Astrocyte (in vitro differentiated cells and primary cell): ENCODE measurements at regions not wholly inside any gene's neighbourhood (a gene's known extent, or its start where the extent isn't known, plus 50 kb on each side); places are given as distances from the start of the nearest gene placed in this dataset.
A peak's percentile ranks its signal among the peaks of the same experiment; 100 is the strongest.

Experiments
- DNase-seq: peaks from one replicate; pipeline ENCODE4 v3.0.0-alpha.2; 2010; ENCODE audit warnings: low read depth
- FAIRE-seq: peaks from 2 replicates; lab custom pipeline; 2011; peaks lifted over from hg19 to GRCh38; lab: Jason Lieb, UNC
- H2AFZ ChIP-seq: 2 replicates; pipeline ENCODE4 v1.6.0; 2012; ENCODE audit warnings: low read depth, low read length, inconsistent platforms
- H3K27ac ChIP-seq: 2 replicates; pipeline ENCODE4 v1.5.1; 2011; ENCODE audit warnings: low read depth, low read length, inconsistent platforms
- H3K27me3 ChIP-seq: 2 replicates; pipeline ENCODE4 v1.6.0; 2011; ENCODE audit warnings: low read length, inconsistent platforms; ENCODE audit not compliant: insufficient read depth
- H3K36me3 ChIP-seq: 2 replicates; pipeline ENCODE4 v1.5.1; 2011; ENCODE audit warnings: low read length, inconsistent platforms; ENCODE audit not compliant: insufficient read depth
- H3K4me1 ChIP-seq: 2 replicates; pipeline ENCODE4 v1.5.1; 2011; ENCODE audit warnings: low read length, inconsistent platforms; ENCODE audit not compliant: insufficient read depth
- H3K4me2 ChIP-seq: 2 replicates; pipeline ENCODE4 v1.6.0; 2012; ENCODE audit warnings: low read length, inconsistent platforms
- H3K4me3 ChIP-seq: 2 replicates; pipeline ENCODE4 v1.5.1; 2011; ENCODE audit warnings: low read depth, mild to moderate bottlenecking, low read length, inconsistent platforms; ENCODE audit not compliant: insufficient read depth
- H3K79me2 ChIP-seq: 2 replicates; pipeline ENCODE4 v1.6.0; 2012; ENCODE audit warnings: mild to moderate bottlenecking, low read length, inconsistent platforms; ENCODE audit not compliant: insufficient read depth
- H3K9ac ChIP-seq: 2 replicates; pipeline ENCODE4 v1.6.0; 2012; ENCODE audit warnings: mild to moderate bottlenecking, low read length, inconsistent platforms
- H3K9me3 ChIP-seq: 2 replicates; pipeline ENCODE4 v1.5.1; 2012; ENCODE audit warnings: low read depth, mild to moderate bottlenecking, low read length, inconsistent platforms; ENCODE audit not compliant: insufficient read depth
- H4K20me1 ChIP-seq: 2 replicates; pipeline ENCODE4 v1.6.0; 2012; ENCODE audit warnings: low read length, inconsistent platforms; ENCODE audit not compliant: insufficient read depth
- H3K27ac Mint-ChIP-seq: one replicate; pipeline ENCODE4 v1.8.0; 2021; ENCODE audit warnings: mild to moderate bottlenecking, mixed read lengths; ENCODE audit not compliant: unreplicated experiment
- H3K27me3 Mint-ChIP-seq: one replicate; pipeline ENCODE4 v1.8.0; 2021; ENCODE audit warnings: low read depth, mixed read lengths; ENCODE audit not compliant: unreplicated experiment
- H3K36me3 Mint-ChIP-seq: one replicate; pipeline ENCODE4 v1.8.0; 2021; ENCODE audit warnings: low read depth, mixed read lengths; ENCODE audit not compliant: unreplicated experiment
- H3K4me1 Mint-ChIP-seq: one replicate; pipeline ENCODE4 v1.8.0; 2021; ENCODE audit warnings: low read depth, mixed read lengths; ENCODE audit not compliant: unreplicated experiment
- H3K4me3 Mint-ChIP-seq: one replicate; pipeline ENCODE4 v1.8.0; 2021; ENCODE audit warnings: mild to moderate bottlenecking, moderate library complexity, mixed read lengths; ENCODE audit not compliant: unreplicated experiment
- H3K9me3 Mint-ChIP-seq: one replicate; pipeline ENCODE4 v1.8.0; 2021; ENCODE audit warnings: mild to moderate bottlenecking, mixed read lengths; ENCODE audit not compliant: unreplicated experiment
- CTCF ChIP-seq: IDR thresholded peaks from 2 replicates; pipeline ENCODE4 v1.5.1; 2011; ENCODE audit warnings: low read depth, mild to moderate bottlenecking, inconsistent platforms, low read length, moderate library complexity; ENCODE audit not compliant: insufficient read depth
- EZH2 ChIP-seq: IDR thresholded peaks from 2 replicates; pipeline ENCODE4 v1.6.1; 2012; ENCODE audit warnings: mild to moderate bottlenecking, low read length, inconsistent platforms; ENCODE audit not compliant: insufficient read depth

- Mint-ChIP-seq H3K27ac (peak overlapping the region; percentile 34), H3K27me3 (no peaks in the 10 kb centered on the region), H3K36me3 (no peaks in the 10 kb centered on the region), H3K9me3 (no peaks in the 10 kb centered on the region), H3K4me3 (no peak overlapping the region), H3K4me1 (peaks cover 12% of the 10 kb centered on the region)
- Histone ChIP-seq H2AFZ (peak overlapping the region; percentile 71), H3K4me3 (no peak overlapping the region), H3K27me3 (no peaks in the 10 kb centered on the region), H3K4me2 (peak overlapping the region; percentile 81), H4K20me1 (no peaks in the 10 kb centered on the region), H3K9ac (no peak overlapping the region), H3K79me2 (no peaks in the 10 kb centered on the region), H3K9me3 (no peaks in the 10 kb centered on the region), H3K27ac (peak overlapping the region; percentile 25), H3K4me1 (peaks cover 19% of the 10 kb centered on the region), H3K36me3 (no peaks in the 10 kb centered on the region)
- TF ChIP-seq CTCF: no peak
- no peak for TF ChIP-seq EZH2
- DNase-seq (no peak), FAIRE-seq (no peak)
Measured at GRCh38 chr15:31237043-31237324, 89.7 kb upstream of the KLF13 start.

- H3K9me3 ChIP-seq: no peaks in the 10 kb centered on the region
- H3K36me3 ChIP-seq: no peaks in the 10 kb centered on the region
- FAIRE-seq (no peak), DNase-seq (no peak)
- no peaks in the 10 kb centered on the region for H4K20me1 ChIP-seq
- H3K9ac ChIP-seq: no peak overlapping the region
- no peak overlapping the region for H3K4me3 ChIP-seq
- no peaks in the 10 kb centered on the region for H3K79me2 ChIP-seq
- Mint-ChIP-seq H3K9me3 (no peaks in the 10 kb centered on the region), H3K4me3 (peak overlapping the region; percentile 27), H3K4me1 (peaks cover 12% of the 10 kb centered on the region), H3K27me3 (no peaks in the 10 kb centered on the region), H3K36me3 (no peaks in the 10 kb centered on the region), H3K27ac (no peak overlapping the region)
- H3K4me2 ChIP-seq: no peak overlapping the region
- peaks cover 19% of the 10 kb centered on the region for H3K4me1 ChIP-seq
- TF ChIP-seq CTCF (no peak), EZH2 (no peak)
- H3K27ac ChIP-seq: no peak overlapping the region
- no peaks in the 10 kb centered on the region for H3K27me3 ChIP-seq
- H2AFZ ChIP-seq: no peak overlapping the region
Measured at GRCh38 chr15:31238906-31239305, 87.7 kb upstream of the KLF13 start.

GRCh38 chr15:31239409-31239808 lies 87.2 kb upstream of the KLF13 start:
- H4K20me1 ChIP-seq: no peaks in the 10 kb centered on the region
- Mint-ChIP-seq H3K36me3 (no peaks in the 10 kb centered on the region), H3K4me1 (peaks cover 12% of the 10 kb centered on the region), H3K4me3 (no peak overlapping the region), H3K27me3 (no peaks in the 10 kb centered on the region), H3K27ac (no peak overlapping the region), H3K9me3 (no peaks in the 10 kb centered on the region)
- peaks cover 19% of the 10 kb centered on the region for H3K4me1 ChIP-seq
- no peaks in the 10 kb centered on the region for H3K9me3 ChIP-seq
- no peaks in the 10 kb centered on the region for H3K79me2 ChIP-seq
- DNase-seq (no peak), FAIRE-seq (no peak)
- no peak for TF ChIP-seq EZH2
- no peak for TF ChIP-seq CTCF
- H3K4me3 ChIP-seq: no peak overlapping the region
- H3K4me2 ChIP-seq: no peak overlapping the region
- no peak overlapping the region for H2AFZ ChIP-seq
- no peaks in the 10 kb centered on the region for H3K27me3 ChIP-seq
- H3K9ac ChIP-seq: no peak overlapping the region
- H3K36me3 ChIP-seq: no peaks in the 10 kb centered on the region
- no peak overlapping the region for H3K27ac ChIP-seq
